ENCODE measurements at regions not wholly inside any gene's neighbourhood (a gene's known extent, or its start where the extent isn't known, plus 50 kb on each side); places are given as distances from the start of the nearest gene placed in this dataset.
A peak's percentile ranks its signal among the peaks of the same experiment; 100 is the strongest.

GRCh38 chr11:110798201-110798900, 86.1 kb upstream of the ARHGAP20 start:
- H3K9me3 ChIP-seq (ENCODE audit: control insufficient read depth, low read depth, low read length), result no peaks in the 10 kb centered on the region
- no peaks in the 10 kb centered on the region for H3K27me3 ChIP-seq (ENCODE audit: control insufficient read depth, insufficient read depth, low read length)
- H3K4me3 ChIP-seq (ENCODE audit: low read length), result no peak overlapping the region
- H3K27ac ChIP-seq (ENCODE audit: low read length), result no peak overlapping the region
- DNase-seq, result no peak
- WGBS (ENCODE audit: insufficient coverage, low lambda C conversion rate), result 90% methylated on average over 3 of the region's 6 CpGs
- no peaks in the 10 kb centered on the region for H3K36me3 ChIP-seq (ENCODE audit: control insufficient read depth, insufficient read depth, low read length)
- H3K4me1 ChIP-seq (ENCODE audit: control insufficient read depth, insufficient read depth, low read length), result no peaks in the 10 kb centered on the region

DNA sequence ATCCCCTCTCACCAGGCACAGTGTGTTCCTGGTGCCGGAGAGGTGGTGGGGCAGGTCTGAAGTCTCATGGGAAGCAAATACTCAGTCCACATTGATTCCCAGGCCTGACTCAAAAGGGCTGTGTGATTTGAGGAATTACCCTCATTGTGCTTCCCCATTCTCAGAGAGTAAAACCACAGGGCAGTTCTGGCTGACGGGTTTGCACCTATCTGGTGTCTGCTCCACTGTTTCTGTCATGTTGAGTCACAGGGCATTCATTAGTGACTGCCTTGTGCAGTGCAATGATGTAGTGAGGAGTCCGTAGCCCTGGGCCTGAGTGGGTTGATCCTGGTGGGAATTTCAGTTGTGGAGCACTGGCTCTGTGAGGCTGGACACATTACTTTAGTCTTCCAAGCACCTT, 85.2 kb upstream of the ARHGAP20 start:
- H3K9me3 ChIP-seq (ENCODE audit: control insufficient read depth, low read depth, low read length), result no peaks in the 10 kb centered on the region
- peak in 1 of 2 donors; percentile 14 for DNase-seq
- WGBS (ENCODE audit: insufficient coverage, low lambda C conversion rate), result no CpG with 5 or more reads among the region's 3 CpGs
- no peak overlapping the region for H3K27ac ChIP-seq (ENCODE audit: low read length)
- no peaks in the 10 kb centered on the region for H3K36me3 ChIP-seq (ENCODE audit: control insufficient read depth, insufficient read depth, low read length)
- H3K4me3 ChIP-seq (ENCODE audit: low read length), result no peak overlapping the region
- H3K4me1 ChIP-seq (ENCODE audit: control insufficient read depth, insufficient read depth, low read length), result no peaks in the 10 kb centered on the region
- no peaks in the 10 kb centered on the region for H3K27me3 ChIP-seq (ENCODE audit: control insufficient read depth, insufficient read depth, low read length)

DNA sequence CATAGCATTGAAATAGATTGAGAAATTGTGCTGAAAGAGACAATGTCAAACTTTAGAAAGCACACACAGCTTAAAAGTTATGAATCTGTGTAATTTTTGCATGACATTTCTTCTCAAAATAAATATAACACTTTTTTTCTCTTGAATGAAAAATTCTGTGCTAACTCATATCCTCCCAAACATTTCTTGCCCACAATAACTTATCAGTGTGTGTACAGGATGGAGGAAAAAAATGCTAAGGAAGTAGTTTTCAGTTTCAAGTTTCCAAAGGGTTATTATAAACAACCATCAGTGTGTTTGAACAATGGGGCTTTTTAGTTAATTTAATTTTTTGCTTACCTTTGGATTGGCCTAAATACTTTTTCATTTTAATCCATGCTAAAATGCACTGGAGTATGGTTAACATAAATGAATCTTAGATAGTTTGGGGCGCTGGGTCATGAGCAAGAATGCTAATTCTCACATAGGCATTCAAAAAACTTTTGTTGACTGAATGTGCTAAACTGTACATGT, 82.9 kb upstream of the ARHGAP20 start:
- no CpG with 5 or more reads among the region's 1 CpG for WGBS (ENCODE audit: insufficient coverage, low lambda C conversion rate)
- H3K9me3 ChIP-seq (ENCODE audit: control insufficient read depth, low read depth, low read length), result no peaks in the 10 kb centered on the region
- H3K27ac ChIP-seq (ENCODE audit: low read length), result no peak overlapping the region
- no peaks in the 10 kb centered on the region for H3K36me3 ChIP-seq (ENCODE audit: control insufficient read depth, insufficient read depth, low read length)
- no peak overlapping the region for H3K4me3 ChIP-seq (ENCODE audit: low read length)
- H3K4me1 ChIP-seq (ENCODE audit: control insufficient read depth, insufficient read depth, low read length), result no peaks in the 10 kb centered on the region
- no peak for DNase-seq
- no peaks in the 10 kb centered on the region for H3K27me3 ChIP-seq (ENCODE audit: control insufficient read depth, insufficient read depth, low read length)

DNA sequence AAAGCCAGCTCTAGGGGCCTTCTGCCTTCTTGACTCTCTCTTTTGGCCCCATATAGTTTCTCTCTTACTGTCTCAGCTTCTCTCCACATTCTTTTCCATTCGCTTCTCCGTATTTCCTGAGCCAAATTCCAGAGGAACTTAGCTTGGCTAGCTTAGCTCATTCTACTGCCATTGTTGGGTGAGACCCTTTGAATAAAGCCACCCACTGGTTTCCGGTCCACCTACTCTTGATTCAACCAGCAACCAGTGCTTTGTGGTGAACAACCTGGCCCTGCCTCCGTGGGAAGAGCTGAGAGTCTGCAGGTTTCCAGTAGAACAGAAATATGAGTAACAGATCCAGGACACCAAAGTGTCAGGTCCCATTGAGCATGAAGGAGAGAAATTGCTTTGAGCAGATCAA, 81.3 kb upstream of the ARHGAP20 start:
- Histone ChIP-seq H3K27me3 (ENCODE audit: control insufficient read depth, insufficient read depth, low read length) (no peaks in the 10 kb centered on the region), H3K4me3 (ENCODE audit: low read length) (no peak overlapping the region), H3K9me3 (ENCODE audit: control insufficient read depth, low read depth, low read length) (no peaks in the 10 kb centered on the region), H3K4me1 (ENCODE audit: control insufficient read depth, insufficient read depth, low read length) (no peaks in the 10 kb centered on the region), H3K36me3 (ENCODE audit: control insufficient read depth, insufficient read depth, low read length) (no peaks in the 10 kb centered on the region), H3K27ac (ENCODE audit: low read length) (no peak overlapping the region)
- no peak for DNase-seq
- 100% methylated on average over 1 of the region's 4 CpGs for WGBS (ENCODE audit: insufficient coverage, low lambda C conversion rate)

DNA sequence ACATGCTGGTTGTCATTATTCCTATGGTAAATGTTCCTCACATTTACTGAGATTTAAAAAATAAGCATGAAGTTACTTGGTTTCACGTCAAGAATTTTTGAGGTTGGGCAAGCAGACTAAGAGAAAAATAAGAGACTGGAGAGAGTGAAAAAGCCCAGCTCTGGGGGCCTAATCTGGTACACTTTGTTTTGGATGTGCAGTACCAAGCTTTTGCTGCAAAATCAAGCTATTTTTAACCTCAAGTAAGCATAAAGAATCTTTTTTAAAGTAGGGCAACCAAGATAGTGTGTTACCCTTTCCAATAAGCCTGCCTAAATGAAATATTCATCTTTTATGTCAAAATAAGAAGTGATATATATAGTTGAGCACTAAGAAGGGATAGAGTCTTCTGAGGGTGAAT, 79.4 kb upstream of the ARHGAP20 start:
- Histone ChIP-seq H3K36me3 (ENCODE audit: control insufficient read depth, insufficient read depth, low read length) (no peaks in the 10 kb centered on the region), H3K27ac (ENCODE audit: low read length) (no peak overlapping the region), H3K27me3 (ENCODE audit: control insufficient read depth, insufficient read depth, low read length) (no peaks in the 10 kb centered on the region), H3K4me1 (ENCODE audit: control insufficient read depth, insufficient read depth, low read length) (no peaks in the 10 kb centered on the region), H3K9me3 (ENCODE audit: control insufficient read depth, low read depth, low read length) (no peaks in the 10 kb centered on the region), H3K4me3 (ENCODE audit: low read length) (no peak overlapping the region)
- no peak for DNase-seq
- 100% methylated on average over 1 of the region's 1 CpG for WGBS (ENCODE audit: insufficient coverage, low lambda C conversion rate)

DNA sequence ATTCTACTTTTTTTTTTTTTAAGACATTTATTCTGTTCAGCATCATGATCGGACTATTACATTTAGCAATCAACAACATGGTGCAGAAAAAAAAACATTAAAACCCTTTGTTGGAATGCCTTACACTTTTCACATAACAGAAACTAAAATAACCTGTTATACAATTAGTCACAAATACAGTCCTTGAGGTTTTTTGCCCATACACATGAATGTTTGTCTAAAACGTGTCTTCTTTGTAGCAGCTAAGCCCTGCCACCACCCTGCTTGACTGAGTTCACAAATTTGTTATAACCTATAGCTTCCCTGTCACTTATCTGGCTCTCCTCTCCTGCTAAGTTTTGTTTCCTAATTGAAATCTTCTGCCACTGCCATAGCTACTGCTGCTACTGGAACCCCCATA, 75.4 kb upstream of the ARHGAP20 start:
- DNase-seq, result no peak
- 100% methylated on average over 1 of the region's 2 CpGs for WGBS (ENCODE audit: insufficient coverage, low lambda C conversion rate)
- H3K27me3 ChIP-seq (ENCODE audit: control insufficient read depth, insufficient read depth, low read length), result no peaks in the 10 kb centered on the region

GRCh38 chr11:110786226-110786902, 74.1 kb upstream of the ARHGAP20 start:
- H3K27me3 ChIP-seq (ENCODE audit: control insufficient read depth, insufficient read depth, low read length), result no peaks in the 10 kb centered on the region
- H3K27ac ChIP-seq (ENCODE audit: low read length), result no peak overlapping the region
- H3K9me3 ChIP-seq (ENCODE audit: control insufficient read depth, low read depth, low read length), result no peaks in the 10 kb centered on the region
- no peaks in the 10 kb centered on the region for H3K36me3 ChIP-seq (ENCODE audit: control insufficient read depth, insufficient read depth, low read length)
- DNase-seq, result no peak
- WGBS (ENCODE audit: insufficient coverage, low lambda C conversion rate), result no CpG with 5 or more reads among the region's 1 CpG
- H3K4me1 ChIP-seq (ENCODE audit: control insufficient read depth, insufficient read depth, low read length), result no peaks in the 10 kb centered on the region
- no peak overlapping the region for H3K4me3 ChIP-seq (ENCODE audit: low read length)

More for the DNA sequence above, 75.4 kb upstream of the ARHGAP20 start:
- H3K27ac ChIP-seq (ENCODE audit: low read length), result no peak overlapping the region
- no peaks in the 10 kb centered on the region for H3K36me3 ChIP-seq (ENCODE audit: control insufficient read depth, insufficient read depth, low read length)
- H3K4me3 ChIP-seq (ENCODE audit: low read length), result no peak overlapping the region
- no peaks in the 10 kb centered on the region for H3K4me1 ChIP-seq (ENCODE audit: control insufficient read depth, insufficient read depth, low read length)
- H3K9me3 ChIP-seq (ENCODE audit: control insufficient read depth, low read depth, low read length), result no peaks in the 10 kb centered on the region

DNA sequence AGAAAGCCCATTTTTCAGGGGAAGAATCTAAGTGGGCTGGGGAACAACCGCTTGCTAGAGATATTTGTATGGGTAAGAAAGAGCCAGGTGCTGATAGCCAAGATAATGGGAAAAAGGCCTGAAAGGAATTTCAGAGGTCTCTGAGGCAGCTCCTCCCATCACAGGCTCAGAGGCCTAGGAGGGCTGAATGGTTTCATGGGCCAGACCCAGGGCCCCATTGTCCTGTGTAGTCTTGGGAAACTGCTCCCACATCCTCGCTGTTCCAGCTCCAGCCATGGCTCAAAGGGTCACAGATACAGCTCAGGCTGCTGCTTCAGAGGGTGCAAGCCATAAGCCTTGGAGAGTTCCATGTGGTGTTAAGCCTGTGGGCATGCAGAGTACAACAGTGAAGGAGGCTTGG, 73.2 kb upstream of the ARHGAP20 start:
- Histone ChIP-seq H3K36me3 (ENCODE audit: control insufficient read depth, insufficient read depth, low read length) (no peaks in the 10 kb centered on the region), H3K9me3 (ENCODE audit: control insufficient read depth, low read depth, low read length) (no peaks in the 10 kb centered on the region), H3K4me1 (ENCODE audit: control insufficient read depth, insufficient read depth, low read length) (no peaks in the 10 kb centered on the region), H3K27me3 (ENCODE audit: control insufficient read depth, insufficient read depth, low read length) (no peaks in the 10 kb centered on the region), H3K27ac (ENCODE audit: low read length) (no peak overlapping the region), H3K4me3 (ENCODE audit: low read length) (no peak overlapping the region)
- no CpG with 5 or more reads among the region's 2 CpGs for WGBS (ENCODE audit: insufficient coverage, low lambda C conversion rate)
- no peak for DNase-seq

GRCh38 chr11:110782616-110783015, 70.4 kb upstream of the ARHGAP20 start:
- H3K36me3 ChIP-seq (ENCODE audit: control insufficient read depth, insufficient read depth, low read length), result no peaks in the 10 kb centered on the region
- no peaks in the 10 kb centered on the region for H3K4me1 ChIP-seq (ENCODE audit: control insufficient read depth, insufficient read depth, low read length)
- H3K27ac ChIP-seq (ENCODE audit: low read length), result no peak overlapping the region
- peaks cover 4% of the 10 kb centered on the region for H3K9me3 ChIP-seq (ENCODE audit: control insufficient read depth, low read depth, low read length)
- H3K27me3 ChIP-seq (ENCODE audit: control insufficient read depth, insufficient read depth, low read length), result no peaks in the 10 kb centered on the region
- H3K4me3 ChIP-seq (ENCODE audit: low read length), result no peak overlapping the region
- 40% methylated on average over 1 of the region's 2 CpGs for WGBS (ENCODE audit: insufficient coverage, low lambda C conversion rate)
- no peak for DNase-seq

DNA sequence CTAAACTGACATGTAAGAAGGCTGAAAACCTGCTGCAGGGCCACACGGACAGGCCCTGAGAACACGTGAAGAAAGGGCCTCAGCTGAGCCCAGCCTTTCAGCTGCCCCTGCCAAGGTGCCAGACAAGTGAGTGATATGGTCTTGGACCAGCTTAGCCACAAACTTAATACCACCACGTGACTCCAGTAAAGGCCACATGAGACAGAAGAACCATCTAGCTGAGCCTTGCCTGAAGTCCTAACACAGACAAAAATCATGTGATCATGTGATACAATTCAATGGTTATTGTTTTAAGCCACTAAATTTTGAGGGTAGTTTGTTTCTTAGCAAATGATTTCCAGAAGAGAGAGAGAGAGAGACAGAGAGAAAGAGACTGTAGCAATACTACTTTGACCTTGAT, 66.9 kb upstream of the ARHGAP20 start:
- Histone ChIP-seq H3K36me3 (ENCODE audit: control insufficient read depth, insufficient read depth, low read length) (no peaks in the 10 kb centered on the region), H3K27ac (ENCODE audit: low read length) (no peak overlapping the region), H3K4me1 (ENCODE audit: control insufficient read depth, insufficient read depth, low read length) (no peaks in the 10 kb centered on the region), H3K27me3 (ENCODE audit: control insufficient read depth, insufficient read depth, low read length) (no peaks in the 10 kb centered on the region), H3K4me3 (ENCODE audit: low read length) (no peak overlapping the region), H3K9me3 (ENCODE audit: control insufficient read depth, low read depth, low read length) (peaks cover 4% of the 10 kb centered on the region)
- no CpG with 5 or more reads among the region's 3 CpGs for WGBS (ENCODE audit: insufficient coverage, low lambda C conversion rate)
- DNase-seq, result no peak

Data from large intestine (tissue), 3 donors.